H9 (cell line): ENCODE measurements at regions not wholly inside any gene's neighbourhood (a gene's known extent, or its start where the extent isn't known, plus 50 kb on each side); places are given as distances from the start of the nearest gene placed in this dataset.

Experiments
- DNase-seq: peaks from one replicate; pipeline ENCODE4 v3.0.0-alpha.2; 2017
- H2AFZ ChIP-seq: one replicate; pipeline ENCODE4 v1.6.1; 2013; ENCODE audit warnings: mild to moderate bottlenecking, low read length, control low read depth, moderate library complexity
- H2AK5ac ChIP-seq: 2 replicates; pipeline ENCODE4 v1.6.1; 2013; ENCODE audit warnings: low read length, control low read depth, mixed read lengths; ENCODE audit not compliant: insufficient read length
- H2BK120ac ChIP-seq: one replicate; pipeline ENCODE4 v1.6.1; 2013; ENCODE audit warnings: low read depth, mild to moderate bottlenecking, low read length, control low read depth, inconsistent platforms; ENCODE audit not compliant: poor library complexity, severe bottlenecking
- H2BK12ac ChIP-seq: 2 replicates; pipeline ENCODE4 v1.6.1; 2013; ENCODE audit warnings: low read length, control low read depth, mixed read lengths, low read depth; ENCODE audit not compliant: insufficient read length
- H2BK15ac ChIP-seq: 2 replicates; pipeline ENCODE4 v1.6.1; 2013; ENCODE audit warnings: low read depth, low read length, control low read depth
- H2BK20ac ChIP-seq: one replicate; pipeline ENCODE4 v1.6.1; 2013; ENCODE audit warnings: low read depth, mild to moderate bottlenecking, low read length, control low read depth, inconsistent platforms; ENCODE audit not compliant: poor library complexity, severe bottlenecking
- H2BK5ac ChIP-seq: 2 replicates; pipeline ENCODE4 v1.6.1; 2013; ENCODE audit warnings: low read length, control low read depth, mixed read lengths; ENCODE audit not compliant: insufficient read length
- H3K14ac ChIP-seq: 2 replicates; pipeline ENCODE4 v1.6.1; 2013; ENCODE audit warnings: low read length, control low read depth; ENCODE audit not compliant: insufficient read depth
- H3K18ac ChIP-seq: 2 replicates; pipeline ENCODE4 v1.6.1; 2013; ENCODE audit warnings: low read depth, mild to moderate bottlenecking, mixed read lengths, low read length, control low read depth; ENCODE audit not compliant: insufficient read length
- H3K23ac ChIP-seq: 2 replicates; pipeline ENCODE4 v1.6.1; 2013; ENCODE audit warnings: low read length, control low read depth, mixed read lengths, low read depth; ENCODE audit not compliant: insufficient read length
- H3K23me2 ChIP-seq: 2 replicates; pipeline ENCODE4 v1.6.1; 2013; ENCODE audit warnings: low read depth, mild to moderate bottlenecking, mixed read lengths, low read length, control low read depth; ENCODE audit not compliant: insufficient read length, poor library complexity, severe bottlenecking
- H3K27ac ChIP-seq: 2 replicates; pipeline ENCODE4 v1.5.1; 2013; ENCODE audit warnings: low read length, control low read depth, mixed read lengths, low read depth; ENCODE audit not compliant: insufficient read length
- H3K27me3 ChIP-seq: 2 replicates; pipeline ENCODE4 v1.6.1; 2013; ENCODE audit warnings: low read length, control low read depth, inconsistent platforms; ENCODE audit not compliant: insufficient read depth
- H3K4ac ChIP-seq: 2 replicates; pipeline ENCODE4 v1.6.1; 2013; ENCODE audit warnings: low read depth, mild to moderate bottlenecking, control low read depth, inconsistent platforms, low read length, moderate library complexity
- H3K4me1 ChIP-seq: 2 replicates; pipeline ENCODE4 v1.6.1; 2013; ENCODE audit warnings: low read length, control low read depth, inconsistent platforms; ENCODE audit not compliant: insufficient read depth
- H3K4me2 ChIP-seq: 2 replicates; pipeline ENCODE4 v1.6.1; 2013; ENCODE audit warnings: low read length, control low read depth, mixed read lengths; ENCODE audit not compliant: insufficient read length, insufficient read depth
- H3K56ac ChIP-seq: 2 replicates; pipeline ENCODE4 v1.6.1; 2013; ENCODE audit warnings: low read depth, mild to moderate bottlenecking, mixed read lengths, low read length, control low read depth; ENCODE audit not compliant: insufficient read length
- H3K79me1 ChIP-seq: 2 replicates; pipeline ENCODE4 v1.6.1; 2013; ENCODE audit warnings: low read depth, mild to moderate bottlenecking, moderate library complexity, low read length, control low read depth, inconsistent platforms; ENCODE audit not compliant: insufficient read depth, poor library complexity, severe bottlenecking
- H3K79me2 ChIP-seq: 2 replicates; pipeline ENCODE4 v1.6.1; 2013; ENCODE audit warnings: low read length, control low read depth, inconsistent platforms; ENCODE audit not compliant: insufficient read depth
- H3K9ac ChIP-seq: 2 replicates; pipeline ENCODE4 v1.6.1; 2013; ENCODE audit warnings: low read length, control low read depth, mixed read lengths; ENCODE audit not compliant: insufficient read length; ENCODE audit errors: extremely low read depth
- H3K9me3 ChIP-seq: one replicate; pipeline ENCODE4 v1.6.1; 2013; ENCODE audit warnings: low read depth, low read length, inconsistent platforms; ENCODE audit not compliant: control insufficient read depth
- H3T11ph ChIP-seq: one replicate; pipeline ENCODE4 v1.6.1; 2013; ENCODE audit warnings: mild to moderate bottlenecking, low read length, control low read depth, inconsistent platforms
- H4K20me1 ChIP-seq: one replicate; pipeline ENCODE4 v1.6.1; 2013; ENCODE audit not compliant: control insufficient read depth, insufficient read length, insufficient read depth
- H4K5ac ChIP-seq: 2 replicates; pipeline ENCODE4 v1.6.1; 2013; ENCODE audit warnings: low read depth, mild to moderate bottlenecking, mixed read lengths, low read length, control low read depth; ENCODE audit not compliant: insufficient read length
- H4K8ac ChIP-seq: replicated peaks from 2 replicates; pipeline ENCODE4 v1.6.1; 2013; ENCODE audit warnings: low read length, control low read depth, mixed read lengths, low read depth; ENCODE audit not compliant: insufficient read length
- H4K91ac ChIP-seq: 2 replicates; pipeline ENCODE4 v1.6.1; 2013; ENCODE audit warnings: low read depth, mild to moderate bottlenecking, moderate library complexity, mixed read lengths, low read length, control low read depth; ENCODE audit not compliant: insufficient read length
- H3K27ac Mint-ChIP-seq, 3 experiments: 2 replicates in 2 of 3; 3 replicates in 1 of 3; pipeline ENCODE4 v1.8.0; 2020 to 2021; ENCODE audit warnings: mixed read lengths in 3 of 3, mild to moderate bottlenecking in 1 of 3, moderate library complexity in 1 of 3
- H3K27me3 Mint-ChIP-seq: 2 replicates; pipeline ENCODE4 v1.8.0; 2021; ENCODE audit warnings: low read depth, mild to moderate bottlenecking, moderate library complexity, mixed read lengths
- H3K36me3 Mint-ChIP-seq, 3 experiments: 2 replicates in 2 of 3; 3 replicates in 1 of 3; pipeline ENCODE4 v1.8.0; 2020 to 2021; ENCODE audit warnings: low read depth in 3 of 3, mixed read lengths in 3 of 3; ENCODE audit not compliant: insufficient read depth in 1 of 3
- H3K4me1 Mint-ChIP-seq, 2 experiments: 2 replicates each; pipeline ENCODE4 v1.8.0; 2020; ENCODE audit warnings: mixed read lengths in 2 of 2
- H3K4me3 Mint-ChIP-seq, 2 experiments: 2 replicates in 1 of 2; 3 replicates in 1 of 2; pipeline ENCODE4 v1.8.0; 2020 to 2021; ENCODE audit warnings: mild to moderate bottlenecking in 2 of 2, mixed read lengths in 2 of 2, moderate library complexity in 1 of 2
- H3K9me3 Mint-ChIP-seq, 2 experiments: 2 replicates in 1 of 2; 3 replicates in 1 of 2; pipeline ENCODE4 v1.8.0; 2020; ENCODE audit warnings: mild to moderate bottlenecking in 2 of 2, mixed read lengths in 2 of 2, moderate library complexity in 1 of 2
- CTCF ChIP-seq: fragments of 200-600 bp; sonication (generic); conservative IDR thresholded peaks from 3 replicates; pipeline ENCODE4 v1.8.0; 2021; ENCODE audit warnings: antibody characterized with exemption, mild to moderate bottlenecking
- WGBS: extraction: QIAGEN DNeasy Blood & Tissue Kit; methylation state at CpG from one replicate; pipeline ENCODE4 v1.1.7; 2013; ENCODE audit warnings: missing lambda C conversion rate, low lambda C conversion rate, mixed read lengths; ENCODE audit not compliant: insufficient read length; ENCODE audit errors: extremely low coverage; 5-methylcytosine and 5-hydroxymethylcytosine counted together

- Histone ChIP-seq H3K14ac (no peak overlapping the region), H2AFZ (no peak overlapping the region), H4K5ac (no peak overlapping the region), H2BK20ac (no peak overlapping the region), H3K23me2 (no peaks in the 10 kb centered on the region), H3K4ac (no peak overlapping the region), H3K79me2 (no peaks in the 10 kb centered on the region), H4K8ac (no peak overlapping the region), H2BK12ac (no peak overlapping the region), H4K91ac (no peak overlapping the region), H3K4me2 (no peak overlapping the region), H3K9ac (no peak overlapping the region), H2AK5ac (no peak overlapping the region), H3K4me1 (no peaks in the 10 kb centered on the region), H3K27ac (no peak overlapping the region), H3K56ac (no peak overlapping the region), H3T11ph (no peak overlapping the region), H4K20me1 (no peaks in the 10 kb centered on the region), H3K27me3 (no peaks in the 10 kb centered on the region), H2BK5ac (no peak overlapping the region), H2BK15ac (no peak overlapping the region), H3K23ac (no peak overlapping the region), H3K18ac (no peak overlapping the region), H3K79me1 (no peaks in the 10 kb centered on the region), H2BK120ac (no peak overlapping the region), H3K9me3 (no peaks in the 10 kb centered on the region)
- H3K4me3 Mint-ChIP-seq = no peak overlapping the region
- DNase-seq = no peak
- H3K9me3 Mint-ChIP-seq = no peaks in the 10 kb centered on the region
- no peaks in the 10 kb centered on the region for H3K4me1 Mint-ChIP-seq
- WGBS = no CpG with 5 or more reads among the region's 2 CpGs
- no peaks in the 10 kb centered on the region; the same call in 1 of the 2 replicates for H3K27me3 Mint-ChIP-seq
- no peaks in the 10 kb centered on the region for H3K36me3 Mint-ChIP-seq
- H3K27ac Mint-ChIP-seq = no peak overlapping the region
- no peak for TF ChIP-seq CTCF
Observed at GRCh38 chr4:178215309-178215708, 773.1 kb upstream of the AGA start.
